Renal pelvis (tissue), 1 donor: ENCODE measurements at regions not wholly inside any gene's neighbourhood (a gene's known extent, or its start where the extent isn't known, plus 50 kb on each side); places are given as distances from the start of the nearest gene placed in this dataset.
A peak's percentile ranks its signal among the peaks of the same experiment; 100 is the strongest.

Experiments used
- DNase-seq: peaks from one replicate; pipeline ENCODE4 v3.0.0-alpha.2; 2013

GRCh38 chr7:33701189-33701740 is 204.1 kb upstream of the BMPER start:
- DNase-seq = no peak

GRCh38 chr7:33701927-33702326 is 203.4 kb upstream of the BMPER start:
- no peak for DNase-seq

- DNase-seq = no peak
These were observed 202.8 kb upstream of the BMPER start for GRCh38 chr7:33702514-33703054.

GRCh38 chr7:33705333-33705833 is 200.0 kb upstream of the BMPER start:
- no peak for DNase-seq

- no peak for DNase-seq
These were observed 199.2 kb upstream of the BMPER start for GRCh38 chr7:33706186-33706585.

GRCh38 chr7:33706771-33707200 is 198.6 kb upstream of the BMPER start:
- DNase-seq = no peak

- DNase-seq = peak; percentile 67
These were observed 197.9 kb upstream of the BMPER start for GRCh38 chr7:33707427-33707826.

- DNase-seq = no peak
These were observed 194.7 kb upstream of the BMPER start for GRCh38 chr7:33710608-33711007.

GRCh38 chr7:33711231-33712019 is 193.9 kb upstream of the BMPER start:
- no peak for DNase-seq

GRCh38 chr7:33712020-33712414 is 193.3 kb upstream of the BMPER start:
- DNase-seq = no peak

GRCh38 chr7:33714208-33714607 is 191.1 kb upstream of the BMPER start:
- DNase-seq = no peak

GRCh38 chr7:33716581-33717477 is 188.5 kb upstream of the BMPER start:
- peak; percentile 60 for DNase-seq

- peak; percentile 65 for DNase-seq
These were observed 186.2 kb upstream of the BMPER start for GRCh38 chr7:33719059-33719581.

GRCh38 chr7:33720139-33720538 is 185.2 kb upstream of the BMPER start:
- no peak for DNase-seq

GRCh38 chr7:33720870-33721269 is 184.5 kb upstream of the BMPER start:
- DNase-seq = no peak

GRCh38 chr7:33721895-33722294 is 183.4 kb upstream of the BMPER start:
- no peak for DNase-seq

- DNase-seq = peak; percentile 58
These were observed 182.8 kb upstream of the BMPER start for GRCh38 chr7:33722383-33723101.

GRCh38 chr7:33724201-33724600 is 181.1 kb upstream of the BMPER start:
- DNase-seq = no peak

- no peak for DNase-seq
These were observed 180.0 kb upstream of the BMPER start for GRCh38 chr7:33725111-33726025.

- DNase-seq = no peak
These were observed 178.8 kb upstream of the BMPER start for GRCh38 chr7:33726582-33726981.
